Adrenal gland (tissue), 5 donors: ENCODE measurements at regions not wholly inside any gene's neighbourhood (a gene's known extent, or its start where the extent isn't known, plus 50 kb on each side); places are given as distances from the start of the nearest gene placed in this dataset.

Source experiments
- POLR2A ChIP-seq, 2 donors: fragments of 450-650 bp; IDR thresholded peaks; one replicate each; pipeline ENCODE4 v1.6.1; 2017; ENCODE audit warnings: antibody characterized with exemption in 2 of 2, mild to moderate bottlenecking in 2 of 2, moderate library complexity in 1 of 2
- TF ChIP-seq, protein P1 (sequence below), 6 experiments: fragments of 450-650 bp in 4 of 6; fragments of 200-600 bp in 2 of 6; sonication (generic) in 1 of 6; IDR thresholded peaks; 1 replicate in 5 of 6; 2 replicates in 1 of 6; pipeline versions ENCODE4 v1.5.1 to v1.8.0; 2016 to 2021; ENCODE audit warnings: antibody characterized with exemption in 6 of 6, mild to moderate bottlenecking in 2 of 6, moderate library complexity in 1 of 6
- donor health status: DM: no; HTN: no; CAD: no.

- TF ChIP-seq, protein P1, sequence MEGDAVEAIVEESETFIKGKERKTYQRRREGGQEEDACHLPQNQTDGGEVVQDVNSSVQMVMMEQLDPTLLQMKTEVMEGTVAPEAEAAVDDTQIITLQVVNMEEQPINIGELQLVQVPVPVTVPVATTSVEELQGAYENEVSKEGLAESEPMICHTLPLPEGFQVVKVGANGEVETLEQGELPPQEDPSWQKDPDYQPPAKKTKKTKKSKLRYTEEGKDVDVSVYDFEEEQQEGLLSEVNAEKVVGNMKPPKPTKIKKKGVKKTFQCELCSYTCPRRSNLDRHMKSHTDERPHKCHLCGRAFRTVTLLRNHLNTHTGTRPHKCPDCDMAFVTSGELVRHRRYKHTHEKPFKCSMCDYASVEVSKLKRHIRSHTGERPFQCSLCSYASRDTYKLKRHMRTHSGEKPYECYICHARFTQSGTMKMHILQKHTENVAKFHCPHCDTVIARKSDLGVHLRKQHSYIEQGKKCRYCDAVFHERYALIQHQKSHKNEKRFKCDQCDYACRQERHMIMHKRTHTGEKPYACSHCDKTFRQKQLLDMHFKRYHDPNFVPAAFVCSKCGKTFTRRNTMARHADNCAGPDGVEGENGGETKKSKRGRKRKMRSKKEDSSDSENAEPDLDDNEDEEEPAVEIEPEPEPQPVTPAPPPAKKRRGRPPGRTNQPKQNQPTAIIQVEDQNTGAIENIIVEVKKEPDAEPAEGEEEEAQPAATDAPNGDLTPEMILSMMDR (IDR thresholded peaks at IDR 0.05): no peak
- no peak for TF ChIP-seq POLR2A (IDR thresholded peaks at IDR 0.05)
These were observed 56.3 kb upstream of the SLC5A12 start for GRCh38 chr11:26778000-26778757.
